BJ (cell line): ENCODE measurements at regions not wholly inside any gene's neighbourhood (a gene's known extent, or its start where the extent isn't known, plus 50 kb on each side); places are given as distances from the start of the nearest gene placed in this dataset.

Experiments
- CTCF ChIA-PET: fragments of 350-600 bp; formaldehyde crosslinking; extraction: SDS; loops from one replicate; lab custom pipeline; 2021; ENCODE audit warnings: antibody characterized with exemption, inconsistent platforms; lab: Yijun Ruan, JAX
- POLR2A ChIA-PET: fragments of 300-600 bp; sonication (Branson Sonifier 250); formaldehyde crosslinking; extraction: SDS; loops from one replicate; lab custom pipeline; 2021; ENCODE audit warnings: antibody characterized with exemption; lab: Charles Lee
- DNase-seq: peaks from one replicate; pipeline ENCODE4 v3.0.0-alpha.2; 2011; ENCODE audit warnings: low read depth
- H3K27me3 ChIP-seq: 2 replicates; pipeline ENCODE4 v1.6.0; 2011; ENCODE audit warnings: low read length; ENCODE audit not compliant: control insufficient read depth, insufficient read depth
- H3K36me3 ChIP-seq: 2 replicates; pipeline ENCODE4 v1.5.1; 2011; ENCODE audit warnings: low read length; ENCODE audit not compliant: control insufficient read depth, insufficient read depth
- H3K4me3 ChIP-seq: 2 replicates; pipeline ENCODE4 v1.5.1; 2011; ENCODE audit warnings: low read depth, mild to moderate bottlenecking, control low read depth, low read length
- CTCF ChIP-seq: IDR thresholded peaks from 2 replicates; pipeline ENCODE4 v1.5.1; 2011; ENCODE audit warnings: low read depth, mild to moderate bottlenecking, control low read depth, inconsistent platforms, low read length, moderate library complexity; ENCODE audit not compliant: insufficient read depth

DNA sequence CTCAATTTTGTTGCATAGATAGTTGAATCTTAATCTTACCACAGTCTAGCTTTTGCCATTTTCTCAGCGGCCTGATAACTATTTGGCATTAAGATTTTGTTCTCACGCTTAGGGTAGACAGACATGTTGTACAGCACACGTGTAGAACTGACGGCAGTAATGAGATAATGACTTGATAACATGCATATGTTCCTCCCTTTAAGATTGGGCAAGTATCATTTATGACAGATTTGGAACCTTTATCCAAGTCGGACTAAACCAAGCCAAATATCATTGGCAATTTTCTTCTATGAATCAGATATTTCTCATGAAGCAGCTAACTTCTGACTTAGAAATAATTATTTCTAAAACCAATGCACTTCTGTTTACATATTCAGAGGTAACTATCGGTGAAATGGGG is 205.5 kb downstream of the NDFIP2 start:
- Histone ChIP-seq H3K27me3 (no peaks in the 10 kb centered on the region), H3K4me3 (no peak overlapping the region), H3K36me3 (no peaks in the 10 kb centered on the region)
- CTCF ChIA-PET: no interaction called here
- no peak for DNase-seq
- POLR2A ChIA-PET: no interaction called here
- TF ChIP-seq CTCF: no peak

DNA sequence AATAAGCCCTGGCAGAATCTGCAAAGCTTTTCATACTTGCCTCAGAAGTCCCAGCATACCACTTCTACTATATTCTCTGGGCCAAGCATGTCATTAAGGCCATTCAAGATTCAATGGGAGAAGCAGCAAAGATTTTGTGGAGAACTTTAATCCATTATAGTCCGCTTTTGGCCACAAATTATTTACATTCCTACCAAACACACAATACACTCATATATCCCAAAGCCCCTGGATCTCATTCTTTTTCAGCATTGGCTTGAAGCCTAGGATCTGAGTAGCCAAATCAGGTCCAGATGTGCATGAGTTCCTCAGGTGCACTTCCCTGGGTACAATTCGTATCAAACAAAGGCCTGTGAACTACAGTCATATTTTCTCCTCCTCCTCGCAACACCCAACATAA is 203.4 kb downstream of the NDFIP2 start:
- Histone ChIP-seq H3K27me3 (no peaks in the 10 kb centered on the region), H3K4me3 (no peak overlapping the region), H3K36me3 (no peaks in the 10 kb centered on the region)
- no peak for TF ChIP-seq CTCF
- DNase-seq: no peak
- CTCF ChIA-PET: interaction anchor here (2.4 kb wide), 1 partner anchor 8 kb away, joined by 5 read pairs; no protein-coding TSS in a partner anchor
- POLR2A ChIA-PET: no interaction called here

- TF ChIP-seq CTCF: no peak
- POLR2A ChIA-PET: no interaction called here
- CTCF ChIA-PET: interaction anchor here (2.4 kb wide), 1 partner anchor 10 kb away, joined by 5 read pairs; no protein-coding TSS in a partner anchor
- no peak overlapping the region for H3K4me3 ChIP-seq
- no peaks in the 10 kb centered on the region for H3K36me3 ChIP-seq
- no peaks in the 10 kb centered on the region for H3K27me3 ChIP-seq
- no peak for DNase-seq
Observed at GRCh38 chr13:79682164-79682563, 201.2 kb downstream of the NDFIP2 start.

DNA sequence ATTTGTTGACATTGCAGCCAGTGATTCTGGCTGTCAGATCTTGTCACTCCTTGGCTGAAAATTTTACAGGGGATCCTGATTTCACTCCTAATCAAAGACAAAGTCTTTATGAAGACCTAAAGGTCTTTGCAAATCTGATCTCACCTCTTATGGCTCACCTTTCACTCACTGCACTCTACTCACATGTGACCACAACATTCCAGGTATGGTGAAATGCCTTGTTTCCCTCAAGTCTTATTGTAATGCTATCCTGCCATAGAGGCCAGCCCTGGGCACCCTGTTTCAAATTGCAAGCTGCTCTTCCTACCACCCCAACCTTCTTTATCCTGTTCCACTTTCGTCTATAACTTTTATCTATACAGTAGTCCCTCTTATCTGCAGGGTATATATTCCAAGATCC is 200.1 kb downstream of the NDFIP2 start:
- ChIA-PET CTCF (interaction anchor here (1.4 to 3.1 kb wide), 2 partner anchors 20 to 661 kb away, joined by 3 to 23 read pairs; partner anchors contain the start of gene SPRY2), POLR2A (no interaction called here)
- H3K4me3 ChIP-seq: no peak overlapping the region
- H3K36me3 ChIP-seq: no peaks in the 10 kb centered on the region
- no peak for TF ChIP-seq CTCF
- H3K27me3 ChIP-seq: no peaks in the 10 kb centered on the region
- DNase-seq: no peak

GRCh38 chr13:79680485-79680884 is 199.5 kb downstream of the NDFIP2 start:
- CTCF ChIA-PET: interaction anchor here (0.6 to 3.1 kb wide), 9 partner anchors 11 to 685 kb away, joined by 3 to 23 read pairs (median 7); partner anchors contain the start of gene SPRY2

More at GRCh38 chr13:79680485-79680884, 199.5 kb downstream of the NDFIP2 start:
- DNase-seq: no peak
- no peaks in the 10 kb centered on the region for H3K27me3 ChIP-seq
- no peaks in the 10 kb centered on the region for H3K36me3 ChIP-seq
- TF ChIP-seq CTCF: no peak
- H3K4me3 ChIP-seq: no peak overlapping the region
- POLR2A ChIA-PET: no interaction called here
